Choroid plexus epithelial cell (primary cell): ENCODE measurements at regions not wholly inside any gene's neighbourhood (a gene's known extent, or its start where the extent isn't known, plus 50 kb on each side); places are given as distances from the start of the nearest gene placed in this dataset.
"Not testable (repeated sequence)": the region's sequence is repeated elsewhere in the genome, so short reads cannot be mapped to it uniquely, and the experiment has no call there.

ENCODE experiments used
- DNase-seq: peaks from one replicate; pipeline ENCODE4 v3.0.0-alpha.2; 2010; ENCODE audit warnings: low read depth
- H3K4me3 ChIP-seq: 2 replicates; pipeline ENCODE4 v1.5.1; 2011; ENCODE audit warnings: low read depth, mild to moderate bottlenecking, control low read depth, low read length, moderate library complexity
- TF ChIP-seq, protein P1 (sequence below): conservative IDR thresholded peaks from 2 replicates; pipeline ENCODE4 v1.5.1; 2011; ENCODE audit warnings: low read depth, mild to moderate bottlenecking, control low read depth, inconsistent platforms, low read length, moderate library complexity

DNA sequence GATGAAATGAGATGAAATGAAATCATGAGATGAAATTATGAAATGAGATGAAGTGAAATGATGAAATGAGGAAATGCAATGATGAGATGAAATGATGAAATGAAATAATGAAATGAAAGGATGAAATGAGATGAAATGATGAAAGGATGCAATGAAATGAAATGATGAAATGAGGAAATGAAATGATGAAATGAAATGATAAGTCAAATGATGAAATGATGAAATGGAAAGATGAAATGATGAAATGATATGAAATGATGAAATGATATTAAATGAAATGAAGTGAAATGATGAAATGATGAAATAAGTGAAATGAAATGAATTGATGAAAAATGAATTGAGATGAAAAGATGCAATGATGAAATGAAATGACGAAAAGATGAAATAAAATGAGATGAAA, 220.2 kb upstream of the VKORC1L1 start:
- not testable (repeated sequence) for DNase-seq, H3K4me3 ChIP-seq

DNA sequence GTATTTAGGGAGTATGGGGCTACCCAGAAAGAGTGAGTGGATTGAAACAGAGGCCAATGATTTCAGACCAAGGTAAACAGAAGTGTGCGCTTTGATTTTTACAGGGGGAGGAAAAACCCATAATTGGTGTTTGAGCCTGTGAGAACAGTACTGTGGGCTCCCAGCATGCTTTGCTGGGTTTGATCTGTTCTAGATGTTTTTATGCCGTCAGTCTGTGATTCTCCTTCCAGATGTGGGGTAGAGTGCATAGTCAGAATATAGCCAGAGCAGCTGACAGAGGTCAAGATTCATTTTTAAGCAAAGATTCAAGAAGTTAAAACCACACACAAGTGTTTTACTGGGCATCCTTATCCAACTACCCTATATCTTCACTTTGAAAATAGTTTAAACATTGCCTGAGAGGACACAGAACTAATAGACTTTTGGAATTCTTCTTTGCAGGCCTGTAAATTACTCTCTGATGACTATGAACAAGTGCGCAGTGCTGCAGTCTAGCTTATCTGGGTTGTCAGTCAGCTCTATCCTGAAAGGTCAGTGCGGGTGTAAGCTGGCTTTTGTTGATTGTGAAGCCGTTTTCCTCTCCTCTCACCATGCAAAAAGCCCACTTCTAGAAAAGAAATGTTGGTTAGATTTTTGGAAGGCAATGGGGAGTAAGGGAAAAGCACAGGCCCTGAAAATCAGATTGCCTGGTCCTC, 216.2 kb upstream of the VKORC1L1 start:
- H3K4me3 ChIP-seq, result not testable (repeated sequence)

DNA sequence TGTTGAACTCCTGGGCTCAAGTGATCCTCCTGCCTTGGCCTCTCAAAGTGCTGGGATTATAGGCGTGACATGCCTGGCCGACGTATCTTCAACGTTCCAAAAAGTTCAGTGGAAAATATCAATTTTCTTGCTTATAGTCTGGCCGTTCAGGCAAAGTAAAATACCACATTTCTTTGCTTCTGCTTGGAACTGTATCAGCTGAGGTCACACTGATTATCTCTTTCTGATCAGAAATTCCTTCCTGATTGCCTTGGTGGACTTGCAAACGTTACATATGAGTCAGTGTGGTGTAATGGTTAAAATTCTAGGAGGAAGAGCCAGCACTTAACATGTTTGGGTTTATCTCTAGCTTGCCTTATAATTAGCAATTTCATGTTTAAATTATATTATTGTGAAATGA, 189.5 kb upstream of the VKORC1L1 start:
- DNase-seq, H3K4me3 ChIP-seq: not testable (repeated sequence)

More for the DNA sequence above, 216.2 kb upstream of the VKORC1L1 start:
- not testable (repeated sequence) for DNase-seq

DNA sequence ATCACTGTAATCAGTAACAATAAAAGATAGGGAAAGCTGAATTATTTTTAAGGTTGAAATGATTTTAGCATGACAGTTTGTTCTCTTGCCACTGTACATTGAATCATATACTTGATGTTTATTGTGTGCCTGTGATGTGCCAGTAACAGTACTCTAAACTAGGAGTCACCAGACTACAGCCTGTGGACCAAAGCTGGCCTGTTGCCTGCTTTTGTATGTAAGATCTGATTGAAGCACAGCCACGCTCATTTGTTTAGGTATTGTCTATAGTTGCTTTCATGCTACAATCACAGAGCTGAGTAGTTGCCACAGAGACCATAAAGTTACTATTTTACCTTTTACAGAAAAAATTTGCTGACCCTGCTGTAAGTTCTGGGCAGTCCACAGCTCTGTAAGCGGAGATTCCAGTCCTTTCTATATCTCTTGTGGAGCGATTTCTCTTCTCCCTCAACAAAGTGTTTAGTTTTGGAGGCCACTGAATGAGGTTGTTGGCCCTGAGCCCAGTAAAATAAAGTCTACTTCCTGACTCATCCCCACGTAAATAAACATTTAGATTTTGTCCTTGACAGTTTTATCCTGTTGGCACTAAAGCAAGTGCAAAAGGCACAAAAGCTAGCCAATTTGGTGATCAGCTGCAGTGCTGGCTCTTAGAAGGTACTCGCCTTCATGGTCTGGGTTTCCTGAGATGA, 173.7 kb upstream of the VKORC1L1 start:
- peak; percentile 13 for DNase-seq
- not testable (repeated sequence) for H3K4me3 ChIP-seq

DNA sequence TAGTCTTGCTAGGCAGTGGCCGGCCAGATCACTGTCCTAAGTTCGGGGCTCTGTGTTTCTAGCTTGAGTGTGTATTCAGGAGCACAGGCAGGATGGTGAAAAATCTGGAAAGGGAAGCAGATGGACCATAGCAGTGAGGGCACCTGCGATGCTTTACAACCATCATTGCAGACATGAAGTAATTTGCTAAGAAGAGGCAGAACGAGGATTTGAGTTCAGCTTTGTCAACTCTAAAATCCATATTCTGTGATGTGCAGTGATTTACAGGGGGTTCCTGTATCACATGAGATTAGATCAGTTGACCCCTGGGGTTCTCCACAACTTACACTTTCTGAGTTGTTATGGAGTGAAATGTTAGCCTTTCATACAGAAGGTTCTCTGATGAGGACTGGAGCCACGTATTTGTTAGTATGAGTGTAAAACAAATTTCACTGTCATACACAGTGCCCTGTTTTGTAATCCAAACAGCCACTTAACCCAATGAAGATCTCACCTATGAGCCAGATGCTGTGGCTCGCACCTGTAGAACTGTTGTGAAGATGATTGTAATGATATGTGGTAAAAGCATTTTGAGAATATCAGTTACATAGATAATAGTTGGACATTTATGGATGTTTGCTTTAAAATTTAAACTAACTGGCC, 173.0 kb upstream of the VKORC1L1 start:
- H3K4me3 ChIP-seq, DNase-seq: not testable (repeated sequence)

DNA sequence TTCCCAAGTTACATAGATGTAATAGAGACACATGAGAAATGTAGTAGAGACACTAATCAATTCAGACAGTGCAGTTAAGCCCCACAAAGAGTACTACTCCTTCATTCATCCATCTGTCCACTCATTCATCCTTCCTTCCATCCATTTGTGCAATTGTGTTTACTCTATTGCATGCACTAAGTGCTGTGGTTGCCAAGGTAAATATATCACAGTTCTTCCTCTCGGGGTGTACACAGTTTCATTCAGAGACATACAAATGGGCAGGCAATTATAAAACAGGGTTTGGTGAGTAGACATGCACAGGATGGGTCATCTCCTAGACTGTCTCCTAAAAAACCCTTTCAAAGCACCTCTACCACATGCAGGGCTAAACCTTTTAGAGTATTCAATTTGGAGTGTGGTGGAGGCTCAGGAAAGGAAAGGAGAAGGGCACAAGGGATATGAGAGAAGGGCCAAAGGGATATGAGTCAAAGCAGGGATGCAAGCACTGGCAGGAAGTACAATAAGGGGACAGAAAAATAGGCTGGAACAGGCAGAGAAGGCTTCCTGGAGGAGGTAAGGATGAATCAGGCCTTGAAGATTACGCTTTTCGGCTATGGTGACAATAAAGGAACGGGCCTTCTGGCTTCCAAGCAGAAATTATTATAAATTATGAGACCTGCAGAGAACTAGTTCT, 153.6 kb upstream of the VKORC1L1 start:
- DNase-seq, result peak; percentile 7
- not testable (repeated sequence) for H3K4me3 ChIP-seq

DNA sequence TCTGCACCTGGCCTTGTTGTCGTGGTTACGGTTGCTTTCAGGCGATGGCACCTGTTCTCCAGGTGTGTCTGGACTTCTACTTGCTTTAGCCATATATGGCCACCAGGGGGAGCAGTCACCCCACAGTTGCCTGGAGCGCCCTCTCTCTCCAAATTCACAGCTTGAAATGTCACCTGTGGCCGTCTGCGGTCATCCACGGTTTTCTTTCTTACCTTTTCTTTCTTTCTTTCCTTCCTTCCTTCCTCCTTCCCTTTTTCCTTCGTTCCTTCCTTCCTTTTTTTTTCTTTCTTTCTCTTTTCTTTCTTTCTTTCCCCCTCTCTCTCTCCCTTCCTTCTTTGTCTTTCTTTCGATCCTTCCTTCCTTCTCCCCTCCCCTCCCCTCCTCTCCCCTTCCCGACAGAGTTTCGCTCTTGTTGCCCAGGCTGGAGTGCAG, 150.5 kb upstream of the VKORC1L1 start:
- peak; percentile 47 for DNase-seq
- TF ChIP-seq, protein P1, sequence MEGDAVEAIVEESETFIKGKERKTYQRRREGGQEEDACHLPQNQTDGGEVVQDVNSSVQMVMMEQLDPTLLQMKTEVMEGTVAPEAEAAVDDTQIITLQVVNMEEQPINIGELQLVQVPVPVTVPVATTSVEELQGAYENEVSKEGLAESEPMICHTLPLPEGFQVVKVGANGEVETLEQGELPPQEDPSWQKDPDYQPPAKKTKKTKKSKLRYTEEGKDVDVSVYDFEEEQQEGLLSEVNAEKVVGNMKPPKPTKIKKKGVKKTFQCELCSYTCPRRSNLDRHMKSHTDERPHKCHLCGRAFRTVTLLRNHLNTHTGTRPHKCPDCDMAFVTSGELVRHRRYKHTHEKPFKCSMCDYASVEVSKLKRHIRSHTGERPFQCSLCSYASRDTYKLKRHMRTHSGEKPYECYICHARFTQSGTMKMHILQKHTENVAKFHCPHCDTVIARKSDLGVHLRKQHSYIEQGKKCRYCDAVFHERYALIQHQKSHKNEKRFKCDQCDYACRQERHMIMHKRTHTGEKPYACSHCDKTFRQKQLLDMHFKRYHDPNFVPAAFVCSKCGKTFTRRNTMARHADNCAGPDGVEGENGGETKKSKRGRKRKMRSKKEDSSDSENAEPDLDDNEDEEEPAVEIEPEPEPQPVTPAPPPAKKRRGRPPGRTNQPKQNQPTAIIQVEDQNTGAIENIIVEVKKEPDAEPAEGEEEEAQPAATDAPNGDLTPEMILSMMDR, result peak; percentile 79
- no peak overlapping the region for H3K4me3 ChIP-seq

DNA sequence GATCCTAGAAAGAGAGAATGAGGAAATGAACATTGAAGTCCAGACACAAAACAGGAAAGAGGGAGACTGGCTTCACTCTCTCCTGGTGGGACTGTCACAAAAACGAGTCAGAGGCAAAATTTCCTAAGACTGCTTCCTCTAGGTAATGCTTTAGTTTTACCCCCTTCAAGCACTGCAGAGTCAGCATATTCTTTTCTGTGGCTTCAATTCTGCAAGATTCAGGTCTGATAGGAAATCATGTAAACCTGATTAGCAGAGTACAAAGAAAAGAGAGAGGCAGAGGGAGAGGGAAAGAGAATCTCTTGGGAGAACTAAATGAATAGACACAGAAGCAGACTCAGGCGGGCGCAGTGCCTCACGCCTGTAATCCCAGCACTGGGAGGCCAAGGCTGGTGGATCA, 145.7 kb upstream of the VKORC1L1 start:
- DNase-seq, result not testable (repeated sequence)

DNA sequence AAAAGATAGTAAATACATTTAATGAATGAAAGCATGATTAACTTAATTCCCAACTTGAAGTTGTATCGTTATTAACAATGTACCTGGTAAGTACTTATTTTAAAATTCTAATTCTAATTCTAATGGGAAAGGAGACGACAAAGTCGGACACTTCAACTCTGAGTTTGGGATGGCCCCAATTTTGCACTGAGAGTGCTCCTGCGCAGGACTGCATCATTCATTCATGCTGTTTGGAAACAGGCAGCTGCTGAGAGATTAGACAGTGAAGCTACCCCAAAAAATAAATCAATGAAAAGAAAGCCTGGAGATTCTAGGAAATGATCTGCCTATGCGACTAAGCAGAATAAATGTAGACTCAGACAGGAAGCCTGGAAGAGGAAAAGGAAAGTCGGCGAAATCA, 141.7 kb upstream of the VKORC1L1 start:
- TF ChIP-seq, protein P1, result no peak
- H3K4me3 ChIP-seq, result peak overlapping the region; percentile 57
- no peak for DNase-seq

More for the DNA sequence above, 145.7 kb upstream of the VKORC1L1 start:
- H3K4me3 ChIP-seq, result not testable (repeated sequence)

DNA sequence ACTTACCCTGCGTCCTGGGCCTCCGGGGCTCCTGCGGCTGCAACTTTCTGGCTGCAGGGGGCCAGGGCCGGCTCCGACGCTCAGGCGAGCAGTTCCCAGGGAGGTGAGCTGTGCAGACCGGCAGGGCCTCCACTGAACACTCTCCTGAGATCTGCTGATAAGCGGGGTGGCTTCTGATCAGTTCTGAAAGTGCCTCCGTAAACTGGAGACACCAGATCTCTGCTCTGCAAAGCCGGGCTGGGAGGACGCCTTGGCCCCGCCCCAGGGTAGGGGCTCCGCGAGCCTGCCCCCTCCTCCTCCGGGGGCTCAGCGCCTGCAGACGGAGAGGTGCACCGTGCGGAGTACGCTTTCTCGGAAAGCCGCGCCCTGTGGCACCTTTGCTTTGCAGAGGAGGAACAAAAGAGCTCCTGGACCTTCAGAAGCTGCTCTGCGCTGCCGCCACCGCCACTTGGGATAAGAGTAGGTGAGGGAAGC, 141.3 kb upstream of the VKORC1L1 start:
- peak; percentile 55 for DNase-seq
- TF ChIP-seq, protein P1, result peak; percentile 64
- H3K4me3 ChIP-seq, result peak overlapping the region; percentile 57
